Panc1 (cell line): ENCODE measurements at regions not wholly inside any gene's neighbourhood (a gene's known extent, or its start where the extent isn't known, plus 50 kb on each side); places are given as distances from the start of the nearest gene placed in this dataset.

Experiments
- ATAC-seq: fragments of 200-7000 bp; cut with Tn5 transposase; 2 replicates; pipeline ENCODE4 v1.9.1; 2020; ENCODE audit warnings: mild to moderate bottlenecking, moderate library complexity
- BruUV-seq: library from RNA; stranded (reverse); fragments of 400-500 nt; replicated peaks from 2 replicates; lab custom pipeline; 2021; lab: Mats Ljungman, UMichigan
- CTCF ChIA-PET: fragments of 300-600 bp; sonication (Branson Sonifier 250); formaldehyde crosslinking; loops from one replicate; lab custom pipeline; 2022; ENCODE audit warnings: antibody characterized with exemption; lab: Charles Lee
- POLR2A ChIA-PET: fragments of 300-600 bp; sonication (Branson Sonifier 250); formaldehyde crosslinking; loops from one replicate; lab custom pipeline; 2022; ENCODE audit warnings: antibody characterized with exemption; lab: Charles Lee
- DNase-seq: peaks from one replicate; pipeline ENCODE4 v3.0.0-alpha.2; 2010; ENCODE audit warnings: low read depth, low spot score
- H3K27ac ChIP-seq: 2 replicates; pipeline ENCODE4 v1.5.1; 2011; ENCODE audit warnings: mild to moderate bottlenecking, low read length, inconsistent platforms
- H3K27me3 ChIP-seq: fragments of 200-500 bp; sonication (Bioruptor generic); 2 replicates; pipeline ENCODE4 v1.6.0; 2014; ENCODE audit warnings: low read length, inconsistent platforms; ENCODE audit not compliant: control insufficient read depth, insufficient read depth
- H3K36me3 ChIP-seq: fragments of 200-500 bp; sonication (Bioruptor generic); 2 replicates; pipeline ENCODE4 v1.5.1; 2014; ENCODE audit warnings: inconsistent platforms, mild to moderate bottlenecking, low read length, moderate library complexity; ENCODE audit not compliant: control insufficient read depth, insufficient read depth
- H3K4me1 ChIP-seq: 2 replicates; pipeline ENCODE4 v1.5.1; 2011; ENCODE audit warnings: inconsistent platforms, mild to moderate bottlenecking, low read length, moderate library complexity; ENCODE audit not compliant: control insufficient read depth, insufficient read depth
- H3K4me3 ChIP-seq, 2 experiments: 2 replicates each; pipeline ENCODE4 v1.5.1; 2011 to 2012; ENCODE audit warnings: low read depth in 2 of 2, low read length in 2 of 2, mild to moderate bottlenecking in 2 of 2, inconsistent platforms in 1 of 2, moderate library complexity in 1 of 2
- H3K9me3 ChIP-seq: fragments of 200-500 bp; sonication (Bioruptor generic); 2 replicates; pipeline ENCODE4 v1.5.1; 2014; ENCODE audit warnings: low read depth, mild to moderate bottlenecking, inconsistent platforms, low read length, moderate library complexity; ENCODE audit not compliant: control insufficient read depth, insufficient read depth
- CTCF ChIP-seq: fragments of 450-650 bp; IDR thresholded peaks from 2 replicates; pipeline ENCODE4 v1.5.1; 2017; ENCODE audit warnings: mild to moderate bottlenecking
- POLR2AphosphoS5 ChIP-seq: IDR thresholded peaks from 2 replicates; pipeline ENCODE4 v1.6.1; 2012; ENCODE audit warnings: mild to moderate bottlenecking, low read depth, low read length, moderate library complexity
- REST ChIP-seq, 2 experiments: IDR thresholded peaks; 2 replicates each; pipeline ENCODE4 v1.6.1; 2011 to 2012; ENCODE audit warnings: low read depth in 2 of 2, control low read depth in 1 of 2, low read length in 1 of 2, mild to moderate bottlenecking in 1 of 2, moderate library complexity in 1 of 2; ENCODE audit not compliant: insufficient read depth in 1 of 2
- SIN3A ChIP-seq: IDR thresholded peaks from 2 replicates; pipeline ENCODE4 v1.6.1; 2012; ENCODE audit warnings: low read depth, mild to moderate bottlenecking, low read length, moderate library complexity, borderline replicate concordance; ENCODE audit not compliant: insufficient read depth
- TCF7L2 ChIP-seq: IDR thresholded peaks from 2 replicates; pipeline ENCODE4 v1.6.1; 2011; ENCODE audit warnings: mild to moderate bottlenecking, low read depth, low read length, inconsistent platforms
- in situ Hi-C: cut with HindIII; loops from 2 replicates; pipeline ENCODE4 v1.10.0; 2016; ENCODE audit warnings: low sequenced_read_pairs, low pct_unique_long_range_greater_than_20kb
- intact Hi-C: fragments of 100-400 bp; cut with micrococcal nuclease; formaldehyde crosslinking; loops from one replicate; pipeline ENCODE4 v1.10.0; 2022; ENCODE audit not compliant: unreplicated experiment

GRCh38 chr3:6706777-6707176 is 154.1 kb upstream of the GRM7 start:
- ATAC-seq, result no peak
- no peak for DNase-seq

GRCh38 chr3:6709178-6709577 is 151.7 kb upstream of the GRM7 start:
- Histone ChIP-seq H3K27me3 (no peaks in the 10 kb centered on the region), H3K27ac (no peak overlapping the region), H3K9me3 (no peaks in the 10 kb centered on the region), H3K36me3 (no peaks in the 10 kb centered on the region), H3K4me3 (no peak overlapping the region), H3K4me1 (no peaks in the 10 kb centered on the region)
- TF ChIP-seq POLR2AphosphoS5 (no peak), REST (IDR thresholded peaks at IDR 0.05; ENCODE audit: insufficient read depth in 1 of 2, low read depth in 2 of 2, low read length in 1 of 2) (no peak), TCF7L2 (no peak), CTCF (no peak), SIN3A (no peak)
- ChIA-PET POLR2A (no interaction called here), CTCF (no interaction called here)
- ATAC-seq (no peak), DNase-seq (no peak)
- no TSS peak for BruUV-seq
- intact Hi-C loops (no loop called here), in situ Hi-C loops (no loop called here)

More at GRCh38 chr3:6706777-6707176, 154.1 kb upstream of the GRM7 start:
- BruUV-seq, result no TSS peak
- H3K4me3 ChIP-seq, result no peak overlapping the region
- TF ChIP-seq CTCF, result no peak
- TF ChIP-seq REST (IDR thresholded peaks at IDR 0.05; ENCODE audit: insufficient read depth in 1 of 2, low read depth in 2 of 2, low read length in 1 of 2), result no peak
- TF ChIP-seq SIN3A, result no peak
- TF ChIP-seq POLR2AphosphoS5, result no peak
- TF ChIP-seq TCF7L2, result no peak
- intact Hi-C loops (no loop called here), in situ Hi-C loops (no loop called here)
- H3K36me3 ChIP-seq, result no peaks in the 10 kb centered on the region
- no peaks in the 10 kb centered on the region for H3K4me1 ChIP-seq
- H3K27me3 ChIP-seq, result no peaks in the 10 kb centered on the region
- no peak overlapping the region for H3K27ac ChIP-seq
- ChIA-PET CTCF (no interaction called here), POLR2A (no interaction called here)
- no peaks in the 10 kb centered on the region for H3K9me3 ChIP-seq
